Common myeloid progenitor, CD34-positive (primary cell): ENCODE measurements at regions not wholly inside any gene's neighbourhood (a gene's known extent, or its start where the extent isn't known, plus 50 kb on each side); places are given as distances from the start of the nearest gene placed in this dataset.

Experiments used
- CTCF ChIA-PET: fragments of 350-600 bp; sonication (Branson Sonifier 250); formaldehyde crosslinking; loops from one replicate; lab custom pipeline; 2021; ENCODE audit warnings: antibody characterized with exemption; lab: Charles Lee
- POLR2A ChIA-PET: fragments of 350-600 bp; sonication (Branson Sonifier 250); formaldehyde crosslinking; loops from one replicate; lab custom pipeline; 2021; ENCODE audit warnings: antibody characterized with exemption; lab: Charles Lee
- DNase-seq, 3 donors: peaks; one replicate each; pipeline versions ENCODE4 v3.0.0 to v3.0.0-alpha.2; 2013
- H3K27ac ChIP-seq, 2 experiments: 1 replicate in 1 of 2; 2 replicates in 1 of 2; pipeline ENCODE4 v1.7.0; 2013; ENCODE audit warnings: inconsistent platforms in 2 of 2, low read length in 2 of 2, mild to moderate bottlenecking in 2 of 2, low read depth in 1 of 2, moderate library complexity in 1 of 2; ENCODE audit not compliant: severe bottlenecking in 2 of 2, insufficient read depth in 1 of 2, poor library complexity in 1 of 2
- H3K27me3 ChIP-seq, 5 experiments: replicated peaks in 2 of 5; 1 replicate in 3 of 5; 2 replicates in 2 of 5; pipeline versions ENCODE4 v1.6.1 to v1.7.0; 2013; ENCODE audit warnings: low read length in 4 of 5, mild to moderate bottlenecking in 2 of 5, moderate library complexity in 2 of 5, inconsistent platforms in 1 of 5; ENCODE audit not compliant: insufficient read depth in 5 of 5, control insufficient read depth in 4 of 5
- H3K36me3 ChIP-seq, 4 experiments: 1 replicate in 2 of 4; 2 replicates in 2 of 4; pipeline versions ENCODE4 v1.6.1 to v1.7.0; 2013; ENCODE audit warnings: low read length in 3 of 4, control low read depth in 1 of 4, mild to moderate bottlenecking in 1 of 4; ENCODE audit not compliant: control insufficient read depth in 4 of 4, insufficient read depth in 4 of 4
- H3K4me1 ChIP-seq, 4 experiments: 1 replicate in 3 of 4; 2 replicates in 1 of 4; pipeline versions ENCODE4 v1.6.1 to v1.7.1; 2013; ENCODE audit warnings: low read length in 3 of 4, mild to moderate bottlenecking in 3 of 4, control low read depth in 1 of 4, inconsistent platforms in 1 of 4, moderate library complexity in 1 of 4; ENCODE audit not compliant: control insufficient read depth in 4 of 4, insufficient read depth in 4 of 4; ENCODE audit errors: control extremely low read depth in 1 of 4
- H3K4me3 ChIP-seq, 7 experiments: 1 replicate in 4 of 7; 2 replicates in 3 of 7; pipeline versions ENCODE4 v1.5.1 to v1.7.0; 2013; ENCODE audit warnings: mild to moderate bottlenecking in 7 of 7, low read length in 6 of 7, moderate library complexity in 6 of 7, inconsistent platforms in 2 of 7, low read depth in 2 of 7, control low read depth in 1 of 7; ENCODE audit not compliant: insufficient read depth in 4 of 7, control insufficient read depth in 1 of 7; ENCODE audit errors: extremely low read depth in 1 of 7
- H3K9me3 ChIP-seq, 5 experiments: 1 replicate in 4 of 5; 2 replicates in 1 of 5; pipeline versions ENCODE4 v1.6.1 to v1.7.1; 2013; ENCODE audit warnings: low read length in 4 of 5, mild to moderate bottlenecking in 2 of 5, inconsistent platforms in 1 of 5, low read depth in 1 of 5, moderate library complexity in 1 of 5; ENCODE audit not compliant: control insufficient read depth in 4 of 5, insufficient read depth in 2 of 5; ENCODE audit errors: control extremely low read depth in 1 of 5
- WGBS: methylation state at CpG from one replicate; pipeline ENCODE4 v1.1.5; 2013; ENCODE audit not compliant: insufficient coverage; 5-methylcytosine and 5-hydroxymethylcytosine counted together

GRCh38 chr22:26097840-26098239 lies 71.4 kb upstream of the SEZ6L start:
- POLR2A ChIA-PET, result no interaction called here

DNA sequence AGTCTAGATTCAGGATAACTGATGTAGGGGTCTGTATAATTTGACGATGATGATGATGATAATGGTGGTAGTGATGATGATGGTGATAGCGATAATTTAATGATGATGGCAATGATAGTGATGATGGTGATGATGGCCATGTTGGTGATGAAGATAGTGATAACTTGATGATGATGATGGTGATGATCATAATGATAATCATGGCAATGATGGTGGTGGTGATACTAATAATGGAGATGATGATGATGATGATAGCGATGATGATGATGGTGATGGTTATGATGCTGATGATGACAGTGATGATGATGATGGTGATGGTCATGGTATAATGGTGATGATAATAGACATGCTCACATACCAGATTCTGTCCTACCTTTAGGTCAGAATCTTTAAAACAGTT lies 66.2 kb upstream of the SEZ6L start:
- Histone ChIP-seq H3K36me3 (no peaks in the 10 kb centered on the region), H3K27ac (no peak overlapping the region), H3K27me3 (peaks cover 0 to 7% (median 0%) of the 10 kb centered on the region in 5 experiments), H3K9me3 (no peaks in the 10 kb centered on the region), H3K4me1 (no peaks in the 10 kb centered on the region), H3K4me3 (no peak overlapping the region)
- CTCF ChIA-PET, result no interaction called here
- WGBS, result 100% methylated on average over 3 of the region's 3 CpGs
- no peak for DNase-seq
- POLR2A ChIA-PET, result no interaction called here

More at GRCh38 chr22:26097840-26098239, 71.4 kb upstream of the SEZ6L start:
- Histone ChIP-seq H3K4me3 (no peak overlapping the region), H3K27ac (no peak overlapping the region), H3K4me1 (no peaks in the 10 kb centered on the region), H3K9me3 (peaks cover 0 to 4% (median 0%) of the 10 kb centered on the region in 5 experiments), H3K27me3 (peaks cover 0 to 16% (median 0%) of the 10 kb centered on the region in 5 experiments), H3K36me3 (no peaks in the 10 kb centered on the region)
- WGBS, result 94% methylated on average over 3 of the region's 3 CpGs
- DNase-seq, result no peak
- CTCF ChIA-PET, result no interaction called here

GRCh38 chr22:26106412-26106811 lies 62.9 kb upstream of the SEZ6L start:
- no peak for DNase-seq
- H3K27me3 ChIP-seq, result peaks cover 0 to 14% (median 0%) of the 10 kb centered on the region in 5 experiments
- ChIA-PET CTCF (no interaction called here), POLR2A (no interaction called here)
- H3K27ac ChIP-seq, result no peak overlapping the region
- H3K4me3 ChIP-seq, result no peak overlapping the region
- H3K4me1 ChIP-seq, result no peaks in the 10 kb centered on the region
- no peaks in the 10 kb centered on the region for H3K36me3 ChIP-seq
- H3K9me3 ChIP-seq, result peaks cover 0 to 11% (median 0%) of the 10 kb centered on the region in 5 experiments

GRCh38 chr22:26109686-26110315 lies 59.5 kb upstream of the SEZ6L start:
- Histone ChIP-seq H3K27ac (no peak overlapping the region), H3K36me3 (no peaks in the 10 kb centered on the region), H3K4me3 (no peak overlapping the region), H3K9me3 (peaks cover 0 to 11% (median 0%) of the 10 kb centered on the region in 5 experiments), H3K27me3 (peaks cover 0 to 17% (median 0%) of the 10 kb centered on the region in 5 experiments), H3K4me1 (no peaks in the 10 kb centered on the region)
- no peak for DNase-seq
- WGBS, result 82% methylated on average over 8 of the region's 11 CpGs
- CTCF ChIA-PET, result no interaction called here
- POLR2A ChIA-PET, result no interaction called here

- DNase-seq, result no peak
- Histone ChIP-seq H3K27me3 (peaks cover 0 to 33% (median 5%) of the 10 kb centered on the region in 5 experiments), H3K27ac (no peak overlapping the region), H3K36me3 (no peaks in the 10 kb centered on the region), H3K4me1 (no peaks in the 10 kb centered on the region), H3K4me3 (no peak overlapping the region), H3K9me3 (peaks cover 0 to 11% (median 0%) of the 10 kb centered on the region in 5 experiments)
- CTCF ChIA-PET, result no interaction called here
- WGBS, result no CpG with 5 or more reads among the region's 1 CpG
- POLR2A ChIA-PET, result no interaction called here
Observed at GRCh38 chr22:26114826-26115225, 54.4 kb upstream of the SEZ6L start.

DNA sequence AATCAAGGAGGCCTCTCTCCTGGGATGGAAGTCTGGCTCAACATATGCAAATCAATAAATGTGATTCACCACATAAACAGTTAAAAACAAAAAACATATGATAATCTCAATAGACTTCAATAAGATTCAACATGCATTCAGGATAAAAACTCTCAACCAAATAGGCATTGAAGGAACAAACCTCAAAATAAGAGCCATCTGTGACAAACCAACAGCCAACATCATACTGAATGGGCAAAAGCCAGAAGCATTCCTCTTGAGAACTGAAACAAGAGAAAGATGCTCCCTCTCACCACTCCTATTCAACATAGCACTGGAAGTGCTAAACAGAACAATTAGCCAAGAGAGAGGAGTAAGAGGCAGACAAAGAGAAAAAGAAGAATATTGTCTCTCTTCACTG lies 54.0 kb upstream of the SEZ6L start:
- ChIA-PET CTCF (no interaction called here), POLR2A (no interaction called here)
- H3K36me3 ChIP-seq, result no peaks in the 10 kb centered on the region
- DNase-seq, result no peak
- H3K9me3 ChIP-seq, result peaks cover 0 to 6% (median 0%) of the 10 kb centered on the region in 5 experiments
- H3K27ac ChIP-seq, result no peak overlapping the region
- peaks cover 0 to 37% (median 6%) of the 10 kb centered on the region in 5 experiments for H3K27me3 ChIP-seq
- no peaks in the 10 kb centered on the region for H3K4me1 ChIP-seq
- H3K4me3 ChIP-seq, result no peak overlapping the region
